NOMO-1 (cell line): ENCODE measurements at regions not wholly inside any gene's neighbourhood (a gene's known extent, or its start where the extent isn't known, plus 50 kb on each side); places are given as distances from the start of the nearest gene placed in this dataset.
"Not testable (repeated sequence)": the region's sequence is repeated elsewhere in the genome, so short reads cannot be mapped to it uniquely, and the experiment has no call there.

Experiments used
- DNase-seq, 2 experiments: peaks; one replicate each; lab custom pipeline; 2025; ENCODE audit not compliant: unreplicated experiment in 2 of 2; lab: John Stamatoyannopoulos, UW

DNA sequence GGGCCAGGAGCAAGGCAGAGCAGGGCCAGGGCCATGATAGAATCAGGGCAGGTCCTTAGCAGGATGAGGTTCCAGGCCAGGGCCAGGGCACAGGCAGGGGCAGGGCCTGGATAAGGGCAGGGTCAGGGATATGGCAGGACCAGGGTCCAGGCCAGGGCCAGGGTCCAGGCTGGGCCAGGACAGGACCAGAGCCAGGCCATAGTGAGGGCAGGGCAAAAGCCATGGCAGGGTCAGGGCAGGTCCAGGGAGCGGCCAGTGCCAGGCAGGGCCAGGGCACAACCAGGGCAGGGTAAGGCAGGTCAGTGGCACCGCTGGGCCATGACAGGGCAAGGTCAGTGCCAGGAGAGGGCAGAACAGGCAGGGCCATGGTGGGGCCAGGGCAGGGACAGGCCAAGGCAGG is 152.2 kb downstream of the LIPI start:
- no peak for DNase-seq

DNA sequence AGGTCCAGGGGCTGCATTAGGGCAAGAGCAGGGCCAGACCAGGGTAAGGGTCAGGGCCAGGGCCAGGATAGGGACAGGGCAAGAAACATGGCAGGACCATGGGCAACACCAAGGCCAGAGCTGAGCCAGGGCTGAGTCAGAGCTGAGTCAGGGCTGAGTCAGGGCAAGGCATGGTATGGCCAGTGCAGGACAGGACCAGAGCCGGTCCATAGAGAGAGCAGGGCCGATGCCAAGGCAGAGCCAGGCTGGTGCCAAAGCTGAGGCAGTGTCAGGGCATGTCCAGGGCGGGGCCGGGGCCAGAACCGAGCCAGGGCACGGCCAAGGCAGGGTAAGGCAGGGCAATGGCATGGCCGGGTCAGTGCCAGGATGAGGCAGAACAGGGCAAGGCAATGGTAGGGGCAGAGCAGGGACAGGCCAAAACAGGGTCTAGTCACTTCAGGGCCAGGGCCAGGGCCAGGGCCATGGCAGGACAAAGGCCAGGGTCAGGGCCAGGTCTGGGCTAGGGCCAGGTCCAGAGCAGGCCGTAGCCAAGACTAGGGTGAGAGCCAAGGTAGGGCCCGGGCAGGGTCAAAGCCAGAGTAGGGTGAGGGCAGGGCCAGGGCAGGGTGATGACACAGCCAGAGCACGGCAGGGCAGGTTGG is 152.8 kb downstream of the LIPI start:
- DNase-seq = not testable (repeated sequence)

DNA sequence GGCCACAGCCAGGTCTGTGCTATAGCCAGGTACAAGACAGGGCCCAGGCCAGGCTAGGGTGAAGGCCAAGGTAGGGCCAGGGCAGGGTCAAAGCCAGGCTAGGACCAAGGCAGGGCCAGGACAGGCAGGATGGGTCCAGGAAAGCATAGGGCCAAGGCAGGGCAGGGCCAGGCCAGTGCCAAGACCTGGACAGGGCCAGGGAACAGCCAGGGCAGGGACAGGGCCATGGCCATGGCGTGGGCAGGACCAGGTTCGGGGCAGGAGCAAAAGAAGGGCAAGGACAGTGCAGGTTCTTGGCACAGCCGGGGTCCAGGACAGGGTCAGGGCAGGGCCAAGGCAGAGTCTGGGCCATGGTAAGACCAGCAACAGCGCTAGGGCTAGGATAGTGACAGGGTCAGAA is 153.4 kb downstream of the LIPI start:
- no peak for DNase-seq

DNA sequence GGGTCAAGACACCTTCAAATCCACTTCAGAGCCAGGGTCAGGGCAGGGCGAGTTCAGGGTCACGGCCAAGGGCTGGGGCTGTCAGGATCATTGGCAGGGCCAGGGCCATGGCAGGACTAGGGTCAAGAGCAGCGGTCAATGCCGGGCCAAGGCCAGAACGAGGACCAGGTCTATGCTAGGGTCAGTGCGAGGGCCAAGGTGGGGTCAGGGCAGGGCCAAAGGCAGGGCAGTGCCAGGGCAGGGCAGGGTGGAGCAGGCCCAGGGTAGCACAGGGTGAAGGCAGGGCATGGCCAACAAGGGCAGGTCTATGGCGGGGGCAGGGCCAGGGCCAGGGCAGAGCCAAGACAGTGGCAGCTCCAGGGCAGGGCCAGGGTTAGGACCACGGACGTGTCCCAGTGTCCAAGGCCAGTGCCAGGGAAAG is 154.0 kb downstream of the LIPI start:
- no peak for DNase-seq

DNA sequence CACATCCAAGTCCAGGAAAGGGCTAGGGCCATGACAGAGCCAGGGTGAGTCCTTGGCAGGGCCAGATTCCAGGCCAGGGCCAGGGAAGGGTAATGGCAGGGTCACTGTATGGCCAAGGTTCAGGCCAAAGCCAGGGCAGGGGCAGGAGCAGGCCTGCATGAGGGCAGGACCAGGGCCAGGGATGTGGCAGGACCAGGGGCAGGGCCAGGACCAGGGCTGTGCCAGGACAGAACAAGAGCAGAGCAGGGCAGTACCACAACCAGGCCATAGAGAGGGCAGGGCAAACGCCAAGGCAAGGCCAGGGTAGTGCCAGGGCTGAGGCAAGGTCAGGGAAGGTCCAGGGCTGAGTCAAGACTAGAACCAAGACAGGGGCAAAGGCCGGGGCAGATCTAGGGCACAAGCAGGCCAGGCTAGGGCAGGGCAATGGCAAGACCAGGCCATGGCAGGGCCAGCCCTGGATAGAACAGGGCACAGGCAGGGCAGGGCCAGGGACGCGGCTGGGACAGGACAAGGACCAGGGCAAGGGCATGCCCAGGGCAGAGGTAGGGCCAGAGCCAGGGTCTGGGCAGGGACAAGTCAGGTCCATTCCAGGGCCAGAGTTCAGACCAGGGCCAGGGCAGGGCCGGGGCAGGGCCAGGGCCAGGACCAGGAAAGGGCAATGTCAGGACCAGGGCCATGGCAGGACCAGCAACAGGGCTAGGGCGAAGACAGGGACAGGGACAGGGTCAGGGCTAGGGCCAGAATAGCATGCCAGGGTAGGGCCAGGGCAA is 154.8 kb downstream of the LIPI start:
- DNase-seq = not testable (repeated sequence)

DNA sequence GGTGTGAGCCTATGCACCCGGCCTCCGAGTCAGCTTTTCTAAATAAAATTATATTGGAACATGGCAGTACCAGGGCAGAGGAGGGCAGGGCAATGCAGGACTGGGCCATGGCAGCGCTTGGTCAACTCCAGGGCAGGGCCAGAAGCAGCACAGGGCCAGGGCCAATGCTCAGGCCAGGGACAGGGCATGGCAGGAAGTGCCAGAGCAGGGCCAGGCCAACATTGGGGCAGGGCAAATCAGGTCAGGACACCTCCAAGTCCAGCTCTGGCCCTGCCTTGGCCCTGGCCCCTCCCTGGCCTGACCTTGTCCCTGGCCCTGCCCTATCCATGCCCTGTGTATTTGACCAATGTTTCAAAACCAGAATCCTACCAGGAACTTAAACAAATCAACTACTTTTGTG is 156.1 kb downstream of the LIPI start:
- no peak for DNase-seq

DNA sequence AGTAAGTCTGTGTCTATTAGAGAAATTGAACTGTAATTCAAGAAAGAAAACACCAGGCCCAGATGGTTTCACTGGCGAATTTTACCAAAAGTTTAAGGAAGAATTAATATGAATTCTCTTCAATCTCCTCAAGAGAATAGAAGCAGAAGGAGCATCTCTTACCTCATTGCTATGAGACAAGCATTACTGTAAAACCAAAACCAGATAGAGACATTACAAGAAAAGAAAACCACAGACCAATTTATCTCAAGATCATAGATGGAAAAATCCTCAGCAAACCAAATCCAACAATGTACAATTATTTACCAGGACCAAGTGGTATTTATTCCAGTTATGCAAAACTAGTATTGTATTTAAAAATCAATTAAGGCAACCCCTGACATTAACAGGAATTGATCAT is 160.6 kb downstream of the LIPI start:
- DNase-seq = no peak

DNA sequence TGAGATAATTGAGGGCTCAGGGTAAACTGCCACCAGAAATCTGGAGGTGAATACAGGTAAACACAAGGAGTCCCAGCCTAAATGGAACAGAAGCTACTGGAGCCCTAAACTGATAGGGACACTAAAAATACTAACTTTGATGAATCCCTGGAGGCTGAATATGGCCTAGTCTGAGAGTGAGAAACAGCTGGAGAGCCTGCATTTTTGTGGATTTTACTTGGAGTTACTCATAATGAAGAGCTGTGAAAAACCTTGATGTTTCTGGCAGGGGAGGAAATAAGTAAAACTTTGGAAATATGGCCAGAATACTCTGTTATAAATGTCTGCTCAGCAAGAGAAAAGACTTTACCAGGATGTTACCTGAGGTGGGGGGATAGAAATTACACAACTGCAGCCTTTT is 164.4 kb downstream of the LIPI start:
- no peak for DNase-seq

DNA sequence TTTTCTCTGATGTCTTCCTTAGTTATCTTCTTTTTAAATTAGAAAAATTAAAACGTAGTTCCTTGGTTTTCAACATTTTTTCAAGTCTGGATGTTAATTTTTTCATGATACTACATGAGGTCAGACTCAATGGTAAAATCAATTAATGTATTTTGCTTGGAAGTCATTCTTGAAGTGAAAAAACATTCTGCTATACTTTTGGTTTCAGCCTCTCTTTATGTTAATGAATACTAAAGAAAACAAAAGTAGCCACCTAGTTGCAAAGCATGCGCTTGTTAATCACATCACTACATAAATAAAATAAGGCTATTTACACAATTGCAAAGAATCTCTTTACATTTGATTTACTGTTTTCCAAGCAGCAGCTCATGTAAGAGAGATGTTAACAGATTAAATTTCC is 170.4 kb downstream of the LIPI start:
- no peak for DNase-seq

DNA sequence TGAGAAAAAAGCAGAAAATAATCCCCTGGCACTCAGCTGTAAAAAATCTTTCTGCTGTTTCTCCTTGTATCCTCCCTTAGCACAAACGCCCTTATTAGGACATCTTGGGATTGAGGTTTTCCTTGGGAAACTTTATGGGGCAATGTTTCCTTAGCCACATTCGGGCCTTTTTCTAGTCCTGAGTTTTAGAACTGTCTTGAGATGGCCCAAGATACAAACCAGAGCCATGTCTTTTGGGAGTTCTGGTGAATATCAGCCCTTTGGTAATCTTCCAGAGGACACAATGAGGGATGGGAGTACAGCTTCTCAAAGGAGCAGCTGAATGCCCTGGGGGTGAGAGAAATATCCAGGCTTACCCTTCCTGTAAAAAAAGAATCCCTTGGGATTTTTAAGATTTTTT is 182.1 kb downstream of the LIPI start:
- not testable (repeated sequence) for DNase-seq

DNA sequence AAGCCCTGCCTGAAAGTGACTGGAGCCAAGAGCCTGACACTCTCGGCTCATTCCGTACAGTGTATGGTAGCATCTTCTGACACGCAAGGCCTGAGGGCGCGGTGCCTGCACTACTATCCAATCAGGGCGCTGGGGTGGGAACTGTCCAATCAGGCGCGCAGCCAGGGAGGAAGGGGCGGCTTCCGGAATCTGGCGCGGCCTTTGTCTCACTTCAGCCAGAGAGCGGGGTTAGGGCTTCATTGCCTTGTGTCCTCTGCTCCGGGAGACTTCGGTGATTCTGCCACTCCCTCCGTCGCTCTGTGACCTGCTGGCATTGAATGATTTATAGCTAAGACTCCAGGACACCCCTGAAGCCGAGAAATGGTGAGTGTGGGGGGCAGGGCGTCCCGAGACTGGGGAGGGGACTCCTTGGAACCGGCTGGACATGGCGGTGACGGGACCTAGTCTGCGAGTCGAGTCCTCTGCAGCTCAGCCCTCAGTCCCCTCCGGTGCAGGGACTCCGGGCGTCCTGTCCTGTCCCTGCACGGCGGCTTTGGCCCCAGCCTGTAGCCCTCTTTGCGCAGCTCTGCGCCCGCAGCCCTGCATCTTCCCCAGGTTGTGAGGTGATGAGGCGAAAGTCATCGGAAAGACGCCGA is 183.4 kb downstream of the LIPI start:
- DNase-seq = peak; percentile 88 to 89

DNA sequence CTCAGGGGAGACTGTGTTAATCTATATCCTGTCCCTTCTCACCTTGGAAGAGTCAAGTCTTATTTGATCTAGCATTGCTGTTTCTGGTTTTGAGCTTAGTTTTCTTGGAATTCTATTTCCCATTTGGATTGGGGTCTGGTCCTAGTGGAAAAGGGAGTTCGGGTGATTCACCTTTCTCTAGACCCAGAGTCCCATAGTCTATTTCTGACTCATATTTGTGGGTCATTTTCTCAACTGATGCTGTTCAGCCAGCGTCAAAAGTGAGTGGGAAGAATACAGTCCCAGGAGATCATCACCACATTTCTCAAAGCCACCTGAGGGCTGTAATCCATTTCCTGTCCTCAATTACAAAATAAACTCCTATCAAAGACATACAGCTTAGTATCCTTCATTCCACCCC is 190.6 kb downstream of the LIPI start:
- not testable (repeated sequence) for DNase-seq

DNA sequence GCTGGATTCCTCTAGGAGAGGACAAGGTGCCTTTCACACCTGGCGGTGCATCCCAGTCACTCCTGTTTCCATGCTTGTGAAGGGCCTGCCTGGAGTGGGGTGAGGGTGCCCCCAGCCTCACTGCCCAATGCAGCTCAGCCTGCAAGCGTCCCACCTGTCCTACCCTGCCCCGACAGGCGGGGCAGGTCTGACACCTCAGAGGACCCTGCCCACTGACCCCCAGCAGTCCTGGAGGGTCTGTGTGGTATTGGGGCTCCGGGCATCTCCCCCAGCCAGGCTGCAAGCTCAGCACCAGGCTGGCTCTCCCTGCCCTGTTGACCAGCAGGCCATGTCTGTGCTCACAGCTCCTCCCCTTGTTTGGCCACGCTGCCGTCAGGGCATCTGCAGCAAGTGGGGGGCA is 194.9 kb downstream of the LIPI start:
- not testable (repeated sequence) for DNase-seq

DNA sequence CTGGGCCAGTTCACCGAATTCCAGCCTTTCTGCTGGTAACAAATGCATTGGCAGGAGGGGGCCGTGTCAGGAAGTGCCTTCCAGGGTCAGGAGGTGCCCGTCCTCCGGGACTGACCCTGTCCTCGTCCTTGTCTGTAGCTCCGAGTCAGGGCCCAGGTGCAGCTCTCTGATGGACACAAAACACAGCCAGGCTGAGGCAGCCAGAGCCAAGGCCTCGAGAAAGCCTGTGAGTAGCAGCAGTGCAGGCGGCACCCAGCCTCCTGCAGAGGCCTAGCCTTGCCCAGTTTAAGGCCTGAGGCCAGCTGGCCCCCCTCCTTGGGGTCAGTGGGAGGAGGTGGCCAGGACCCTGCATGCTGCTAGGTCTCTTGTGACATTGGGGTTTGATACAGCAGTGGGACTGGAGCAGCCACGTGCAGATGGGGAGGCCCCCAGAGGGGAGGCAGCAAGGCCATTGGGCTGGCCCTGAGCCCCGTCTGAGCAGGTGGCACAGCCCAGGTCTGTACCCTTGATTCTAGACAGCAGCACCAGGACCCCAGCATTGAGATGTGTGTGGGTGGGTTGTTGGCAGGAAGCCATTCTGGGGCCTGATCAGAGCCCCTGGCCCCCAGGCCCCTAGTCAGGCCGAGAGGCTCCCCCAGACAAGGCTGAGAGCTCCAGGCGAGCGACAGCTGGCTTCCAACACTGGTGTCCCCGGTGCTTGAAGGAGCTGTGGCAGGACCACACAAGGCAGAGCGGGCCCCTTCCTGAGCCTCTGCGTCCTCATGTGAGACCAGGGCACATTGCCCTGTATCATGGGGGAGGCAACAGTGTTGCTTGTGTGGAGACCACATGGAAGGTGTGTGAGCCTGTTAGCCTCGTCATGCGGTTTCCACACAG is 196.9 kb downstream of the LIPI start:
- not testable (repeated sequence) for DNase-seq

DNA sequence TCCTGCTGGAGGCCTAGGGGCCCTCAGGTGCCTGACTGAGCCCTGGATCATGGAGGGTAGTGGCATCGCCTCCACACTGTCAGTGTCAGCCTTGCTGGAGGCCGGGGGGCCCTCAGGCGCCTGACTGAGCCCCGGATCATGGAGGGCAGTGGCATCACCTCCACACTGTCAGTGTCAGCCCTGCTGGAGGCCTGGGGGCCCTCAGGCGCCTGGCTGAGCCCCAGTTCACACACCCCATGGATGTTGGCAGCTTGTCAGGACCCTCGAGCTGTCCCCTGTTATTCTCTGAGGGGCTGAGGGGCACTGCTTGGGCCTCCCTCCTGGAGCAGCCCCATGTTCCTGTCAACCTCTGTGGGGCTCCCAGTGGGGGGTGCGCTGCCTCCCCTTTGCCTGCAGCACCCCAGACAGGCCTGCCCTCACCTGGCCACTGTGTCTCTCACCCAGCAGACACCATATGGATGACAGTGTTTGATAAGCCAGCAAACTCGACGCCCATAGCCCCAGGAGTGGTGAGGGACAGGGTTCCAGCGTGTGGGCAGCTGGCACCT is 197.6 kb downstream of the LIPI start:
- no peak for DNase-seq

DNA sequence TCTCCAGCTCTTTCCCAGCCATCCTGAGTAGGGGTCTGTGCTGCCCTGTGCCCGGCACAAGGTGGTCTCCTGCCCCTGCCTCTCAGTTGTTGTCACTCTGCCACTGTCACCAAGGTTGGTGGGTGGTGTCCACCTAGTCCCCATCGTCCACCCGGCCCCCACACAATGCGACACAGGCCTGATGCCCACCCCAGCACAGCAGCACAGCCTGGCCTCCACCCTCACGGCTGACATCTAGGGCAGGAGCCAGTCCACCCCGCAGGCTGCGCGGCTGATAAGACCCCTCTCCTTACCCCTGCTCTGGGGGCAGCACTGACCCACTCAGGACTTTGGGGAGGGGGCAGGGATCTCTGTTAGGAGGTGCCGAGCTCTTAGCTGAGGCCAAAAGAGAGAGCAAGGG is 198.3 kb downstream of the LIPI start:
- DNase-seq = no peak

DNA sequence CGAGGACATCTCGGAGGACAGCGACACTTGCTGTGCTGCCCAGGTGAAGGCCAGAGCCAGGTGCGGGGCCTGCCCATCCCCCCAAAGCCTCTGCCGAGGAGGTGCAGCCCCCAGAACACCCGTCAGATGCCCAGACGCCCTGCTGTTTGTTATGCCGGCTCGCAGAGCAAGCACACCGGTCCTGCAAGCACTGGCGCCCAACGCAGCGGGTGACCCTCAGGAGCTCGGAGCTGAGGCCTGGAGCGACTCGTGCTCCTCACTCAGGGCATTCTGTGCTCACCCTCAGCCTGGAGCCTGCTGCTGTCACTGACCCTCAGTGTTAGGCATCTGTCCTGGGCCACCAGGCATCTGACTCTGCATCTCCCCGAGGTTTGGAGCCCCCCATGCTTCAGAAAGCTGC is 199.0 kb downstream of the LIPI start:
- DNase-seq = not testable (repeated sequence)

DNA sequence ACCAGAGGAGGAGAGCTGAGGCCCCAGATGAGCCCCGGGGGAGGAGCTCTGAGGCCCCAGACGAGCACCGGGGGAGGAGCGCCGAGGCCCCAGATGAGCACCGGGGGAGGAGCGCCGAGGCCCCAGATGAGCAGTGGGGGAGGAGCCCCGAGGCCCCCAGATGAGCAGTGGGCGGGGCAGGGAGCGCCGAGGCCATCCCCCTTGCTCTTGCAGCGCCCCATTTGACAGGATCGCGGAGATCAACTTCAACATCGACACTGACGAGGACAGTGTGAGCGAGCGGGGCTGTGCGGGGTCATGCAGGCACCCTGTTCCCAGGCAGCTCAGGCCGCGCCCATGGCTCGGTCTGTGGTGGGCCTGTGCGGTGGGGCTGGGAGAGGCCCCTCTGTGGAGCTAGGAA is 199.6 kb downstream of the LIPI start:
- not testable (repeated sequence) for DNase-seq

DNA sequence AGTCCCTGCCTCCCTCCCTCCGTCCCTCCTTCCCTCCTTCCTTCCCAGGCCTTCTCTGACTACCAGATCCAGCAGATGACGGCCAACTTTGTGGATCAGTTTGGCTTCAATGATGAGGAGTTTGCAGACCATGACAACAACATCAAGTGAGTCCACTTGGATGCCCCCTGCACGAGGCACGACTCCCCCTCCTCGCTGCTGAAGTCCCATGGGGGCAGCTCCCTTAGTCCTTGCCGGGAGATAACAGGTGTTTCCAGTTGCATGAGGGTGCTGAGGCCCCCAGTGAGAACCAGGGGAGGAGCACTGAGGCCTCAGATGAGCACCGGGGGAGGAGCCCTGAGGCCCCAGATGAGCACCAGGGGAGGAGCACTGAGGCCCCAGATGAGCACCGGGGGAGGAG is 200.0 kb downstream of the LIPI start:
- DNase-seq = no peak

DNA sequence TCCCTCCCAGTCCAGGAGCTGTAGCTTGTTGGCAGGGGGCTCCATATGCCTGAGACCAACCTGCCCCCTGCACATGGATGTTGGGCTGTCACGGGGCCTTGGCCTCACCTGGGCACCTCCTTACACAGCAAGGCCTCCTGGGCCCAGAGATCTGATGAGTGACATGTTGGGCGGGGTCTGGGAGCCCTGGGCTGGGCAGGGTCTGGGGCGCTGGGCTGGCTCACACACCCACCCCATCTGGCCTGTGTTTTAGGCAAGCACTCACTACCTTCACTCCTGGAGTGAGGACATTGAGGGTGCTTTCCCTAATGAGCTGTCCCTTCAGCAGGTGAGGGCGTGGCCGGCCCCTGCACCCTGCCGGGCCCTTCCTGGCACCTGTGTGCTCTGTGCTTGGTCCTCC is 200.8 kb downstream of the LIPI start:
- not testable (repeated sequence) for DNase-seq
